SU-DHL-6 (cell line): ENCODE measurements at regions not wholly inside any gene's neighbourhood (a gene's known extent, or its start where the extent isn't known, plus 50 kb on each side); places are given as distances from the start of the nearest gene placed in this dataset.

Experiments used
- H2AFZ ChIP-seq: fragments of 200-600 bp; sonication (generic); 2 replicates; pipeline ENCODE4 v1.6.1; 2014; ENCODE audit warnings: low read depth, mild to moderate bottlenecking, moderate library complexity, mixed read lengths, antibody characterized with exemption, low read length; ENCODE audit not compliant: severe bottlenecking
- H3F3A ChIP-seq: fragments of 200-600 bp; shearing (Covaris generic); 2 replicates; pipeline ENCODE4 v1.6.0; 2016; ENCODE audit warnings: antibody characterized with exemption, mild to moderate bottlenecking; ENCODE audit not compliant: insufficient read depth
- H3K27ac ChIP-seq: fragments of 200-600 bp; sonication (generic); 2 replicates; pipeline ENCODE4 v1.5.1; 2016; ENCODE audit warnings: low read depth, mild to moderate bottlenecking, low read length, moderate library complexity, mixed read lengths
- H3K27me3 ChIP-seq: fragments of 200-600 bp; sonication (generic), shearing (Covaris generic); 2 replicates; pipeline ENCODE4 v1.6.0; 2014; ENCODE audit warnings: mild to moderate bottlenecking, low read length
- H3K36me3 ChIP-seq: fragments of 200-600 bp; sonication (generic); 2 replicates; pipeline ENCODE4 v1.6.1; 2014; ENCODE audit warnings: mild to moderate bottlenecking, low read length, mixed read lengths
- H3K4me2 ChIP-seq: fragments of 300-600, 200-600 bp; shearing (Covaris generic), sonication (generic); 2 replicates; pipeline ENCODE4 v1.6.0; 2014; ENCODE audit warnings: low read length, low read depth, mild to moderate bottlenecking; ENCODE audit not compliant: poor library complexity, severe bottlenecking
- H3K4me3 ChIP-seq: fragments of 200-600 bp; sonication (generic); 2 replicates; pipeline ENCODE4 v1.5.1; 2014; ENCODE audit warnings: antibody characterized with exemption, low read length, mild to moderate bottlenecking, mixed read lengths; ENCODE audit not compliant: insufficient read depth, poor library complexity, severe bottlenecking
- H3K79me2 ChIP-seq: fragments of 200-600 bp; sonication (generic); 2 replicates; pipeline ENCODE4 v1.6.1; 2014; ENCODE audit warnings: mild to moderate bottlenecking, low read length, moderate library complexity; ENCODE audit not compliant: insufficient read depth
- H3K9ac ChIP-seq: fragments of 200-600 bp; sonication (generic); 2 replicates; pipeline ENCODE4 v1.7.0; 2014; ENCODE audit warnings: mild to moderate bottlenecking, low read length
- H3K9me2 ChIP-seq: fragments of 200-600 bp; sonication (generic); replicated peaks from 2 replicates; pipeline ENCODE4 v1.6.1; 2014; ENCODE audit warnings: low read length; ENCODE audit not compliant: insufficient read depth
- H3K9me3 ChIP-seq: fragments of 200-600 bp; sonication (generic); 2 replicates; pipeline ENCODE4 v1.6.1; 2014; ENCODE audit warnings: low read length, mixed read lengths; ENCODE audit not compliant: insufficient read depth
- H4K20me1 ChIP-seq: fragments of 200-600 bp; sonication (generic); 2 replicates; pipeline ENCODE4 v1.6.1; 2014; ENCODE audit warnings: low read depth, mild to moderate bottlenecking, antibody characterized with exemption, low read length, moderate library complexity, mixed read lengths
- CTCF ChIP-seq: fragments of 200-600 bp; sonication (generic); IDR thresholded peaks from one replicate; pipeline ENCODE4 v1.5.1; 2017; ENCODE audit warnings: antibody characterized with exemption, mild to moderate bottlenecking, low read length, moderate library complexity; ENCODE audit not compliant: insufficient read depth, poor library complexity, severe bottlenecking
- EZH2phosphoT487 ChIP-seq: fragments of 200-600 bp; sonication (generic), shearing (Covaris generic); conservative IDR thresholded peaks from 2 replicates; pipeline ENCODE4 v1.6.1; 2018; ENCODE audit warnings: mild to moderate bottlenecking, antibody characterized with exemption, low read length, moderate library complexity, mixed read lengths

DNA sequence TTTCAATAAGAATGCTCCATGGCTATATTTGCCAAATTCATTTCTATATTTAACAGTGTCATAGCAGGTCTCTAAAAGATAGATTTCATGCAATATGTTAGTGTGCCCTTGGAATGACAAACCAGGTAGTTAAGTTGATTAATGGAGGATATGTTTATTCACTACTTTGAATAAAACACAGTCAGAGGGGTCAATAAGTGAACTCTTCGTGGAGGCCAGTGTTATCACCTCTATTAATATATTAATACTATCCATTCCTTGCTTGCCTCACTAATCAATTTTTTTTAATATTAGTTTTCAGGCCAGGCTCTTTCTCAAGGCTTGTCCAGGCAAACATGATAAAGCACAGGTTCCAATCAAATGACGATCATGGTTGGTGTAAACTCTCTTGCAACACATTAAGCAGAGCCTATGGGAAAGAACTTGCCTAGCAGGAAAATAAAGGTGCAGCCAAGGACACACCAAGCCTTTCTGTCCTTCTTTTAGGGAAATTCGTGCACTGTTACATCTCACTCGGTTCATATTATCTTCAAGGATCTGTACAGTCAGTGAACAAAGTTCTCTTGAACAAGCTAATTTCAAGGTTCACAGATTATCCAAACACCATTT, 144.7 kb downstream of the DCK start:
- Histone ChIP-seq H3K4me3 (no peak overlapping the region), H2AFZ (no peak overlapping the region), H3K27ac (no peak overlapping the region), H3K4me2 (no peak overlapping the region), H3F3A (no peaks in the 10 kb centered on the region), H4K20me1 (no peaks in the 10 kb centered on the region), H3K9me2 (no peaks in the 10 kb centered on the region), H3K9me3 (no peaks in the 10 kb centered on the region), H3K79me2 (no peaks in the 10 kb centered on the region), H3K9ac (no peak overlapping the region), H3K27me3 (no peaks in the 10 kb centered on the region), H3K36me3 (no peaks in the 10 kb centered on the region)
- TF ChIP-seq CTCF (no peak), EZH2phosphoT487 (no peak)

DNA sequence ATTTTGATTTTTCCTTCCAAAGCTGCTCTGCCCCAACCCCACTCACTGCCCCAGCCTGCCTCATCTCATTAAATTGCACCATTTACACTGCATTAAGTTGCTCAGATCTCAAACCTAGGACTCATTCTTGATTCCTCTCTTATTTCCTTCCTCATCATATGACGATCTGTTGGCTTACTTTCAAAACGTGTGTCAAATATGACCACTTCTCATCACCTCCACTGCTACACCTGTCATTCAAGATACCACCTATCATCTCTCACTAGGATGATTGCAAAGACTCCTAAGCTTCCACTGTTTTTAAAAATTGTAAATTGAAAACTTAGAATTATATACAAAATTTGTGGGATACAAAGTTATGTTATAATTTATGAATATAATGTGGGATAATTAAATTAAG, 147.1 kb downstream of the DCK start:
- Histone ChIP-seq H3F3A (no peaks in the 10 kb centered on the region), H3K27me3 (no peaks in the 10 kb centered on the region), H3K27ac (no peak overlapping the region), H2AFZ (no peak overlapping the region), H3K9me3 (no peaks in the 10 kb centered on the region), H4K20me1 (no peaks in the 10 kb centered on the region), H3K9me2 (no peaks in the 10 kb centered on the region), H3K79me2 (no peaks in the 10 kb centered on the region), H3K9ac (no peak overlapping the region), H3K4me3 (no peak overlapping the region), H3K36me3 (no peaks in the 10 kb centered on the region), H3K4me2 (no peak overlapping the region)
- TF ChIP-seq EZH2phosphoT487 (no peak), CTCF (no peak)

- H3K9ac ChIP-seq: no peak overlapping the region
- H3K9me2 ChIP-seq: no peaks in the 10 kb centered on the region
- H3F3A ChIP-seq: no peaks in the 10 kb centered on the region
- no peak overlapping the region for H2AFZ ChIP-seq
- H3K4me3 ChIP-seq: no peak overlapping the region
- no peaks in the 10 kb centered on the region for H3K36me3 ChIP-seq
- no peak overlapping the region for H3K27ac ChIP-seq
- no peaks in the 10 kb centered on the region for H3K27me3 ChIP-seq
- no peaks in the 10 kb centered on the region for H4K20me1 ChIP-seq
- no peaks in the 10 kb centered on the region for H3K9me3 ChIP-seq
- TF ChIP-seq CTCF: no peak
- no peak for TF ChIP-seq EZH2phosphoT487
- no peak overlapping the region for H3K4me2 ChIP-seq
- H3K79me2 ChIP-seq: no peaks in the 10 kb centered on the region
These were observed 147.7 kb downstream of the DCK start for GRCh38 chr4:71141125-71141524.

DNA sequence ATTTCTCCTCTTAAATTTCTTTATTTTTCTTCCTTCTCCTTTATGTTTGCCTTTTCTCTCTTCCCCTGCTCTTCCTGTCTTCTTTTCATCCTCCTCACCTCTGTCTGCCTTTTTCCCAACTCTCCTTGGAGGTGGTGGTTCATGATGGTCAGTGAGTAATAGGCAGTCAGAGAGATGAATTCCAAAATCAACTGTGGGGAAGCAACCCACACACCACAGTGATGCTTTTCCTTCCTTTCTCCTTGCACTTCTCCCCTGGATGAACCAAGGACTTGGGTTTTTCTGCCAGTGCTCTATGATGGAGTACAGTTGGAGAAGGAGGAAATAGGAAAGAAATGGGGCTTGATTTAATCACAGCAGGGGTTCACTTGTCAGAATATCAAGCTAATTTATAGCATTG, 153.8 kb downstream of the DCK start:
- H3K4me3 ChIP-seq: no peak overlapping the region
- H3K9me3 ChIP-seq: no peaks in the 10 kb centered on the region
- H3K36me3 ChIP-seq: no peaks in the 10 kb centered on the region
- no peak for TF ChIP-seq EZH2phosphoT487
- no peak for TF ChIP-seq CTCF
- no peak overlapping the region for H3K4me2 ChIP-seq
- no peaks in the 10 kb centered on the region for H3K27me3 ChIP-seq
- H4K20me1 ChIP-seq: no peaks in the 10 kb centered on the region
- H2AFZ ChIP-seq: no peak overlapping the region
- no peaks in the 10 kb centered on the region for H3F3A ChIP-seq
- no peaks in the 10 kb centered on the region for H3K79me2 ChIP-seq
- H3K9ac ChIP-seq: no peak overlapping the region
- no peak overlapping the region for H3K27ac ChIP-seq
- H3K9me2 ChIP-seq: no peaks in the 10 kb centered on the region
